Common myeloid progenitor, CD34-positive (primary cell): ENCODE measurements at regions not wholly inside any gene's neighbourhood (a gene's known extent, or its start where the extent isn't known, plus 50 kb on each side); places are given as distances from the start of the nearest gene placed in this dataset.
"Not testable (repeated sequence)": the region's sequence is repeated elsewhere in the genome, so short reads cannot be mapped to it uniquely, and the experiment has no call there.

ENCODE experiments used
- CTCF ChIA-PET: fragments of 350-600 bp; sonication (Branson Sonifier 250); formaldehyde crosslinking; loops from one replicate; lab custom pipeline; 2021; ENCODE audit warnings: antibody characterized with exemption; lab: Charles Lee
- POLR2A ChIA-PET: fragments of 350-600 bp; sonication (Branson Sonifier 250); formaldehyde crosslinking; loops from one replicate; lab custom pipeline; 2021; ENCODE audit warnings: antibody characterized with exemption; lab: Charles Lee
- DNase-seq, 3 donors: peaks; one replicate each; pipeline versions ENCODE4 v3.0.0 to v3.0.0-alpha.2; 2013
- H3K27ac ChIP-seq, 2 experiments: 1 replicate in 1 of 2; 2 replicates in 1 of 2; pipeline ENCODE4 v1.7.0; 2013; ENCODE audit warnings: inconsistent platforms in 2 of 2, low read length in 2 of 2, mild to moderate bottlenecking in 2 of 2, low read depth in 1 of 2, moderate library complexity in 1 of 2; ENCODE audit not compliant: severe bottlenecking in 2 of 2, insufficient read depth in 1 of 2, poor library complexity in 1 of 2
- H3K27me3 ChIP-seq, 5 experiments: replicated peaks in 2 of 5; 1 replicate in 3 of 5; 2 replicates in 2 of 5; pipeline versions ENCODE4 v1.6.1 to v1.7.0; 2013; ENCODE audit warnings: low read length in 4 of 5, mild to moderate bottlenecking in 2 of 5, moderate library complexity in 2 of 5, inconsistent platforms in 1 of 5; ENCODE audit not compliant: insufficient read depth in 5 of 5, control insufficient read depth in 4 of 5
- H3K36me3 ChIP-seq, 4 experiments: 1 replicate in 2 of 4; 2 replicates in 2 of 4; pipeline versions ENCODE4 v1.6.1 to v1.7.0; 2013; ENCODE audit warnings: low read length in 3 of 4, control low read depth in 1 of 4, mild to moderate bottlenecking in 1 of 4; ENCODE audit not compliant: control insufficient read depth in 4 of 4, insufficient read depth in 4 of 4
- H3K4me1 ChIP-seq, 4 experiments: 1 replicate in 3 of 4; 2 replicates in 1 of 4; pipeline versions ENCODE4 v1.6.1 to v1.7.1; 2013; ENCODE audit warnings: low read length in 3 of 4, mild to moderate bottlenecking in 3 of 4, control low read depth in 1 of 4, inconsistent platforms in 1 of 4, moderate library complexity in 1 of 4; ENCODE audit not compliant: control insufficient read depth in 4 of 4, insufficient read depth in 4 of 4; ENCODE audit errors: control extremely low read depth in 1 of 4
- H3K4me3 ChIP-seq, 7 experiments: 1 replicate in 4 of 7; 2 replicates in 3 of 7; pipeline versions ENCODE4 v1.5.1 to v1.7.0; 2013; ENCODE audit warnings: mild to moderate bottlenecking in 7 of 7, low read length in 6 of 7, moderate library complexity in 6 of 7, inconsistent platforms in 2 of 7, low read depth in 2 of 7, control low read depth in 1 of 7; ENCODE audit not compliant: insufficient read depth in 4 of 7, control insufficient read depth in 1 of 7; ENCODE audit errors: extremely low read depth in 1 of 7
- H3K9me3 ChIP-seq, 5 experiments: 1 replicate in 4 of 5; 2 replicates in 1 of 5; pipeline versions ENCODE4 v1.6.1 to v1.7.1; 2013; ENCODE audit warnings: low read length in 4 of 5, mild to moderate bottlenecking in 2 of 5, inconsistent platforms in 1 of 5, low read depth in 1 of 5, moderate library complexity in 1 of 5; ENCODE audit not compliant: control insufficient read depth in 4 of 5, insufficient read depth in 2 of 5; ENCODE audit errors: control extremely low read depth in 1 of 5
- whole genome bisulfite sequencing: methylation state at CpG from one replicate; pipeline ENCODE4 v1.1.5; 2013; ENCODE audit not compliant: insufficient coverage; 5-methylcytosine and 5-hydroxymethylcytosine counted together

DNA sequence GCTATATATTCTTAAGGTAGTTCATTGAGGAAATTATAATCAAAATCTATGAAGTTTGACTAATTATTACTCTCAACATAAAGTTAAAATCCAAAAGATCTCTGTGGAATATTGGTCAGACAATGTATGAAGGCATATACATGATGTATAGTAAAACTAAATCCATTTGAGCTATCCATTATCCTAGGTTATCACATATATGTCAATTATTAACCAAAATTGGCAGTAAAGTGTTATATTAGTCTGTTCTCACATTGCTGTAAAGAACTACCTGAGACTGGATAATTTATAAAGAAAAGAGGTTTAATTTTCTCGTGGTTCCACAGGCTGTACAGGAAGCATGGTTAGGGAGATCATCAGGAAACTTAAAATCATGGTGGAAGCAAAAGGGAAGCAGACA lies 511.7 kb upstream of the SGCD start:
- ChIA-PET CTCF (no interaction called here), POLR2A (no interaction called here)
- no peaks in the 10 kb centered on the region for H3K9me3 ChIP-seq
- DNase-seq: no peak
- H3K36me3 ChIP-seq: no peaks in the 10 kb centered on the region
- H3K27ac ChIP-seq: no peak overlapping the region
- no CpG with 5 or more reads among the region's 1 CpG for WGBS
- no peak overlapping the region for H3K4me3 ChIP-seq
- H3K27me3 ChIP-seq: no peaks in the 10 kb centered on the region
- H3K4me1 ChIP-seq: no peaks in the 10 kb centered on the region

DNA sequence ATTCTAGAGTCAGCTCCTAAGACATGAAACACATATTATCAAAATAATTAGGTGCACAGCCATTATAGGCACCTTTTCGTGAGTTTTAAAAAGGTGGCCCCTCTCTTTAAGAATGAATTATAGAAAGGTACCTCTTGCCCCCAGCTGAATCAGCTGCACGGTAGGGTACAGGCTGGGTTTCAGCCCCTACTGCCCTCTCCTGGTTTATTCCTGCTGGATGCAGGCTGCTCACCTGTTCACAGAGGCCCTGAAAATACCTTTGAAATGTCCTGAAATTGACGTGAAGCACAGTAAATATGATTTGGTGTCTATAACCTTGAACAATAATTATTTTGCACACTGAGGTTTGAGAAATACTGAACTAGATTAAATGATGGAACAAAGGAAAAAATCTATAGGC lies 504.8 kb upstream of the SGCD start:
- 48% methylated on average over 3 of the region's 3 CpGs for WGBS
- no peak overlapping the region for H3K27ac ChIP-seq
- ChIA-PET POLR2A (no interaction called here), CTCF (interaction anchor here (1.1 kb wide), 1 partner anchor 38 kb away, joined by 4 read pairs; no protein-coding TSS in a partner anchor)
- H3K4me3 ChIP-seq: no peak overlapping the region
- DNase-seq: no peak
- H3K9me3 ChIP-seq: no peaks in the 10 kb centered on the region
- no peaks in the 10 kb centered on the region for H3K27me3 ChIP-seq
- H3K36me3 ChIP-seq: no peaks in the 10 kb centered on the region
- H3K4me1 ChIP-seq: no peaks in the 10 kb centered on the region

DNA sequence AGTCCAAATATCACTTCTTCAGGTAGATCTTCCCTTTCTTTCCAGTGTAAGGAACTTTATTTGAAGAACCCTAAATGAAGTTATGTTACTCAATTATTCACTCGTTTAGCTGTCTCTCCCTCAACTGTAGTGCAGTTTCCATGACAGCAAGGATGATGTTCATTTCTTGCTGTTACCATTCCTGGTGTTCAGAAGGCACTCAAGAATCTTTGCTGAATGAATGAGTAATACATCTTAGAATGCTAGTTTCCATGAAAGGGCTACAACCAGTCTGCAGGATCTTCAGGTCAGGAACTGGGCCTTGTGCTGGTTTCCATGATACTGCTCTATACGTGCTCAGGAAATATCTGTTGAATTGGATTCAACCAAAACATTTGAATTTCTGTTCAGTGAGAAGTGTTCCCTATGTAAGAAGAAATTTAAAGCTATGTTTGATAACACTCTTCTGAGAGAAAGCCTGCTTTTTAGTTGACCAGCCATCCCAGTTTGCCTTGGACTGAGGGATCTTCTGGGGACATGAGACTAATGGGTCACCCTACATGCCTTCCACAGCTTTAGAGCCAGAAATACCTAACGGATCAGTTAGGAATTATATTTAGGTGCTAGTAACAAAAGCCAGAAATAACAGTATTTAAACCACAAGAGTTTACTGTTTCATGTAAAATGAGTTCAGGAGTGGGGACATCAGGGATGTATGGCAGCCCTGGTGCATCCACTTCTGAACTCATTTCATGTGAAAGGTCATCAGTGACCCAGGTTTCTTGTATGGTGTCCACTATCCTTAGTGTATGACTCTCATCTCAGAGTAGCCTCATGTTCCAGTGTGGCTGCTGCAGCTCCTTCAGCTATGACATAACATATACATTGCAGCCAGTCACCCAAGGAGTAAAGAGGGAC lies 500.1 kb upstream of the SGCD start:
- Histone ChIP-seq H3K9me3 (no peaks in the 10 kb centered on the region), H3K4me1 (no peaks in the 10 kb centered on the region), H3K4me3 (no peak overlapping the region), H3K27me3 (no peaks in the 10 kb centered on the region), H3K36me3 (no peaks in the 10 kb centered on the region), H3K27ac (no peak overlapping the region)
- no peak for DNase-seq
- 100% methylated on average over 2 of the region's 3 CpGs for WGBS
- ChIA-PET POLR2A (interaction anchor here (0.6 kb wide), 1 partner anchor 1172 kb away, joined by 5 read pairs; no protein-coding TSS in a partner anchor), CTCF (no interaction called here)

DNA sequence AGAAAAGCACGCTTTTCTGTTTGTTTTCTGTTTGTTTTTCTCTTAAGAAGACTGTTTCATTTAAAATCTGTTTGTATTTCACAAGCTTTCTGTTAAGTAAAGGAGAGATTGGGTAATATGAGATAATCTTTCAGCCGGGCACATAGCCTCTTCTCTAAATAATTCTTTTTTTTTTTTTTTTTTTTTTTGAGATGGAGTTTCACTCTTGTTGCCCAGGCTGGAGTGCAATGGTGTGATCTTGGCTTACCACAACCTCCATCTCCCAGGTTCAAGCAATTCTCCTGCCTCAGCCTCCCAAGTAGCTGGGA lies 499.5 kb upstream of the SGCD start:
- H3K27ac ChIP-seq, H3K4me3 ChIP-seq, H3K36me3 ChIP-seq, CTCF ChIA-PET, H3K9me3 ChIP-seq, H3K4me1 ChIP-seq, H3K27me3 ChIP-seq, DNase-seq: not testable (repeated sequence)
- WGBS: no CpG with 5 or more reads among the region's 2 CpGs
- POLR2A ChIA-PET: interaction anchor here (0.6 kb wide), 1 partner anchor 1171 kb away, joined by 5 read pairs; no protein-coding TSS in a partner anchor

DNA sequence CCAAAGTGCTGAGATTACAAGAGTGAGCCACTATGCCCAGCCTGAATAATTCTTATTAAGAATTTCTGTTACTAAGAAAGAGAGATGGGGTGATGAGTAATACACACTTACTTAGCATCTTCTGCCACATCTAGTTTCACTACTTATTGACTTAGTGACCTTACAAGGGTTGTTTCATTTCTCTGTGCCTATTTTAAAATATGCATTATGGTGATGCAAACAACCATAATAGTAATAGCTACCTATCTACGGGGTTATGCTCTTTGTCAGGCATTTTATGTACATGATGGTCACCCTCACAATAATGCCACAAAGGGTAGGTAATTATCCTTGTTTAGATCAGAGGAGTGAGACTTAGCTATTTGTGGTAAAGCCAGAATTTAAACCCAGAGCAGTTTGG lies 499.0 kb upstream of the SGCD start:
- Histone ChIP-seq H3K4me3 (no peak overlapping the region), H3K27me3 (no peaks in the 10 kb centered on the region), H3K36me3 (no peaks in the 10 kb centered on the region), H3K4me1 (no peaks in the 10 kb centered on the region), H3K27ac (no peak overlapping the region), H3K9me3 (no peaks in the 10 kb centered on the region)
- DNase-seq: no peak
- no CpG with 5 or more reads among the region's 1 CpG for WGBS
- ChIA-PET POLR2A (no interaction called here), CTCF (no interaction called here)

DNA sequence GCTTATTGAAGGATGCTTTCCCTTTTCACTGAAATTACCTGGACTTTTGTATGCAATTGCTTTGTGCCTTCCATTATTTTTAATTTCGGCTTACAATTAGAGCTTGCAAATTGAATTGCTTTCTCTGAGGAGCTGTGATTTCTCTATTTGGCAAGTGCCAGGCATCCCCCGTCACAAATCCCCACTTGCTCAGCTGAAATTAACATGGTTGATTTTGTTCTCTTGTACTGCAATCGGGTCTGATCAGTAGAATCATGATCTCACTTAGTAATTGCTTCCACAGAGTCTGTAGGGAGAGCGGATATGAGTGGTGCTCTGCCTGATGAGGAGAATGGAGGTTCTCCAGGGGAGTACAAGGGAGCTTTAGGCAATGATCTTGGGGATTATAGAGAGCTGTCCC lies 495.5 kb upstream of the SGCD start:
- Histone ChIP-seq H3K4me1 (no peaks in the 10 kb centered on the region), H3K9me3 (no peaks in the 10 kb centered on the region), H3K27ac (no peak overlapping the region), H3K4me3 (no peak overlapping the region), H3K36me3 (no peaks in the 10 kb centered on the region), H3K27me3 (no peaks in the 10 kb centered on the region)
- ChIA-PET CTCF (no interaction called here), POLR2A (no interaction called here)
- WGBS: 88% methylated on average over 3 of the region's 4 CpGs
- no peak for DNase-seq

DNA sequence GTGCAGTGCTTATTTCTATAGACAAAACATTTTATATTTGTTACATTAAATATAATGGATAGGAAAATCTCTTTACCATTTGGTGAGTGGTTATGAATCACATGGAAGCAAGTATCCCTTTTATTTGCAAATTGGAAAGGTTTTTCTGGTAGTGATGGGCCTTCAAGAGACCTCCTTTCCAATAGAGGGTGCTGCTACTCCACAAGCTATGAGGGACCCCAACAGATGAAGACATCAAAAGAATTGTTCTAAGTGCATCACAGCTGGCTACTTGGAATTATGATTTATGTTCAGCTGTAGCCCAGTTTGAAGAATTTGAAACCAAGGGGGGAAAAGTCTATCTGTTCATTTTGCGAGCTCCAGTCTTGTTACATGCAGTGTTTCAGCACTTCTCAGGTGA lies 493.7 kb upstream of the SGCD start:
- DNase-seq: no peak
- POLR2A ChIA-PET: no interaction called here
- CTCF ChIA-PET: no interaction called here
- H3K4me3 ChIP-seq: no peak overlapping the region
- H3K27me3 ChIP-seq: no peaks in the 10 kb centered on the region
- H3K36me3 ChIP-seq: no peaks in the 10 kb centered on the region
- H3K4me1 ChIP-seq: no peaks in the 10 kb centered on the region
- H3K27ac ChIP-seq: no peak overlapping the region
- no peaks in the 10 kb centered on the region for H3K9me3 ChIP-seq
- 100% methylated on average over 1 of the region's 1 CpG for WGBS
